ENCODE measurements at regions not wholly inside any gene's neighbourhood (a gene's known extent, or its start where the extent isn't known, plus 50 kb on each side); places are given as distances from the start of the nearest gene placed in this dataset.

GRCh38 chr15:87618203-87618725, 638.3 kb downstream of the NTRK3 start:
- TF ChIP-seq POLR2A (IDR thresholded peaks at IDR 0.05) (no peak), CTCF (IDR thresholded peaks at IDR 0.05) (no peak)
- H3K9me3 ChIP-seq (replicated peaks in 1 of 3) = no peaks in the 10 kb centered on the region
- peaks cover 0 to 5% of the 10 kb centered on the region in 2 donors for H3K4me1 ChIP-seq (replicated peaks in 1 of 2)
- H3K36me3 ChIP-seq (replicated peaks in 1 of 2) = no peaks in the 10 kb centered on the region
- no peak overlapping the region for H3K4me3 ChIP-seq
- peak overlapping the region in 2 of 5 donors; percentile 47 to 72 for H3K27ac ChIP-seq
- DNase-seq = no peak
- intact Hi-C loops (cut with DNase I) = no loop called here
- H3K27me3 ChIP-seq = no peaks in the 10 kb centered on the region
- WGBS, 4 donors = 71 to 75% (median 74%) methylated on average over 4 of the region's 4 CpGs

DNA sequence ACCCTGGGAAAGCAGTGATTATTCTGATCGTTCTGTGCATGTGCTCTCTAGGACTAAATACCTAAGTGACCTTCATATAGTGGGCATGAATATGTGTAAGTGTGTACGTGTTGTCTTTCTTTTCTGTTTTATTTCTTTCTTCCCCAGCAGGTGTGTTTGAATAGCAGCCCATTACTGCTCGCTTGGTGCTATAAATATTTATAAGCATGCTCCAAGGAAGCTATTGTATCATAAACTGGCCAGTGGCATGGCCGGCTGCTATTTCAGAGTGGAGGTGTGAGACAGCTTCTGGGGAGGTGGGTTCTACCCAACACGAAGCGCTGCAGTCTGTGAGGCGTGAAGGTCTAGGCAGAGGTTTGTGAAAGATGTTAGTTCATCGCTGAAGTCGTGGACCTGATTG, 641.8 kb downstream of the NTRK3 start:
- DNase-seq = no peak
- Histone ChIP-seq H3K36me3 (replicated peaks in 1 of 2) (no peaks in the 10 kb centered on the region), H3K4me3 (no peak overlapping the region), H3K9me3 (replicated peaks in 1 of 3) (no peaks in the 10 kb centered on the region), H3K27me3 (no peaks in the 10 kb centered on the region), H3K27ac (no peak overlapping the region), H3K4me1 (replicated peaks in 1 of 2) (peaks cover 0 to 5% of the 10 kb centered on the region in 2 donors)
- WGBS, 4 donors = 75 to 82% (median 78%) methylated on average over 9 of the region's 9 CpGs
- intact Hi-C loops (cut with DNase I) = no loop called here
- no peak for TF ChIP-seq CTCF (IDR thresholded peaks at IDR 0.05)
- TF ChIP-seq POLR2A (IDR thresholded peaks at IDR 0.05) = no peak

GRCh38 chr15:87610366-87610765, 646.2 kb downstream of the NTRK3 start:
- Histone ChIP-seq H3K27me3 (no peaks in the 10 kb centered on the region), H3K27ac (peak overlapping the region in 1 of 5 donors; percentile 69), H3K4me1 (replicated peaks in 1 of 2) (no peaks in the 10 kb centered on the region), H3K4me3 (no peak overlapping the region), H3K36me3 (replicated peaks in 1 of 2) (no peaks in the 10 kb centered on the region), H3K9me3 (replicated peaks in 1 of 3) (no peaks in the 10 kb centered on the region)
- peak in 2 of 7 donors; percentile 10 to 54 for DNase-seq
- 56 to 67% (median 61%) methylated on average over 8 of the region's 8 CpGs for WGBS, 4 donors
- TF ChIP-seq CTCF (IDR thresholded peaks at IDR 0.05) = no peak
- TF ChIP-seq POLR2A (IDR thresholded peaks at IDR 0.05) = no peak
- intact Hi-C loops (cut with DNase I) = no loop called here

- peak overlapping the region in 1 of 5 donors; percentile 69 for H3K27ac ChIP-seq
- no peaks in the 10 kb centered on the region for H3K9me3 ChIP-seq (replicated peaks in 1 of 3)
- H3K4me3 ChIP-seq = no peak overlapping the region
- no peak for DNase-seq
- H3K36me3 ChIP-seq (replicated peaks in 1 of 2) = no peaks in the 10 kb centered on the region
- H3K27me3 ChIP-seq = no peaks in the 10 kb centered on the region
- 55 to 80% (median 63%) methylated on average over 4 of the region's 4 CpGs for WGBS, 4 donors
- TF ChIP-seq POLR2A (IDR thresholded peaks at IDR 0.05) = no peak
- no peak for TF ChIP-seq CTCF (IDR thresholded peaks at IDR 0.05)
- intact Hi-C loops (cut with DNase I) = loop anchor here in 1 of 2 donors (10.0 kb wide), 1 partner anchor 1755 kb away; no protein-coding TSS in a partner anchor
- no peaks in the 10 kb centered on the region for H3K4me1 ChIP-seq (replicated peaks in 1 of 2)
Measured at GRCh38 chr15:87609894-87610293, 646.6 kb downstream of the NTRK3 start.
